NCI-H345 treated with DMSO at 0.1 percent for 48 hours (cell line): ENCODE measurements at regions not wholly inside any gene's neighbourhood (a gene's known extent, or its start where the extent isn't known, plus 50 kb on each side); places are given as distances from the start of the nearest gene placed in this dataset.

Source experiments
- DNase-seq: peaks from one replicate; lab custom pipeline; 2025; ENCODE audit not compliant: unreplicated experiment; lab: John Stamatoyannopoulos, UW

- no peak for DNase-seq
Observed at GRCh38 chr4:153034681-153035080, 98.6 kb downstream of the FHDC1 start.

- DNase-seq: no peak
Observed at GRCh38 chr4:153036931-153037482, 100.9 kb downstream of the FHDC1 start.

GRCh38 chr4:153038623-153039311 lies 102.6 kb downstream of the FHDC1 start:
- peak; percentile 69 for DNase-seq

GRCh38 chr4:153039542-153040185 lies 103.5 kb downstream of the FHDC1 start:
- no peak for DNase-seq

- DNase-seq: no peak
Observed at GRCh38 chr4:153040677-153041076, 104.6 kb downstream of the FHDC1 start.

GRCh38 chr4:153044036-153044435 lies 107.9 kb downstream of the FHDC1 start:
- no peak for DNase-seq

- DNase-seq: no peak
Observed at GRCh38 chr4:153045111-153045982, 109.2 kb downstream of the FHDC1 start.

GRCh38 chr4:153058671-153059060 lies 122.5 kb downstream of the FHDC1 start:
- no peak for DNase-seq

- no peak for DNase-seq
Observed at GRCh38 chr4:153060196-153060595, 124.1 kb downstream of the FHDC1 start.

GRCh38 chr4:153061971-153062370 lies 125.8 kb downstream of the FHDC1 start:
- DNase-seq: no peak

- no peak for DNase-seq
Observed at GRCh38 chr4:153062652-153063168, 126.6 kb downstream of the FHDC1 start.

GRCh38 chr4:153063490-153063889 lies 127.4 kb downstream of the FHDC1 start:
- DNase-seq: no peak

- no peak for DNase-seq
Observed at GRCh38 chr4:153064571-153064970, 128.4 kb downstream of the FHDC1 start.

- no peak for DNase-seq
Observed at GRCh38 chr4:153065276-153065675, 129.2 kb downstream of the FHDC1 start.

- no peak for DNase-seq
Observed at GRCh38 chr4:153067376-153067775, 131.3 kb downstream of the FHDC1 start.

- no peak for DNase-seq
Observed at GRCh38 chr4:153068751-153069150, 132.6 kb downstream of the FHDC1 start.

GRCh38 chr4:153071958-153072598 lies 132.2 kb upstream of the TRIM2 start:
- DNase-seq: no peak

GRCh38 chr4:153072661-153073060 lies 131.6 kb upstream of the TRIM2 start:
- no peak for DNase-seq

GRCh38 chr4:153074486-153074885 lies 129.8 kb upstream of the TRIM2 start:
- DNase-seq: no peak

GRCh38 chr4:153074936-153075630 lies 129.2 kb upstream of the TRIM2 start:
- no peak for DNase-seq
